ENCODE measurements at regions not wholly inside any gene's neighbourhood (a gene's known extent, or its start where the extent isn't known, plus 50 kb on each side); places are given as distances from the start of the nearest gene placed in this dataset.

GRCh38 chr20:56940466-56940865, 311.4 kb downstream of the TFAP2C start:
- TF ChIP-seq POLR2A (IDR thresholded peaks at IDR 0.05; ENCODE audit: low read depth, low read length) (no peak), POLR2AphosphoS5 (IDR thresholded peaks at IDR 0.05; ENCODE audit: low read depth, low read length) (no peak), TAF1 (IDR thresholded peaks at IDR 0.05; ENCODE audit: borderline replicate concordance, low read depth, low read length) (no peak)
- DNase-seq (ENCODE audit: insufficient read length) (no peak), FAIRE-seq (no peak)

- TF ChIP-seq POLR2A (IDR thresholded peaks at IDR 0.05; ENCODE audit: low read depth, low read length) (no peak), POLR2AphosphoS5 (IDR thresholded peaks at IDR 0.05; ENCODE audit: low read depth, low read length) (no peak), TAF1 (IDR thresholded peaks at IDR 0.05; ENCODE audit: borderline replicate concordance, low read depth, low read length) (no peak)
- FAIRE-seq (no peak), DNase-seq (ENCODE audit: insufficient read length) (no peak)
Measured at GRCh38 chr20:56941101-56941686, 312.1 kb downstream of the TFAP2C start.

- no peak for TF ChIP-seq POLR2A (IDR thresholded peaks at IDR 0.05; ENCODE audit: low read depth, low read length)
- TF ChIP-seq POLR2AphosphoS5 (IDR thresholded peaks at IDR 0.05; ENCODE audit: low read depth, low read length) = no peak
- TF ChIP-seq TAF1 (IDR thresholded peaks at IDR 0.05; ENCODE audit: borderline replicate concordance, low read depth, low read length) = no peak
- FAIRE-seq (no peak), DNase-seq (ENCODE audit: insufficient read length) (no peak)
Measured at GRCh38 chr20:56943946-56944945, 315.1 kb downstream of the TFAP2C start.

- no peak for TF ChIP-seq TAF1 (IDR thresholded peaks at IDR 0.05; ENCODE audit: borderline replicate concordance, low read depth, low read length)
- no peak for TF ChIP-seq POLR2A (IDR thresholded peaks at IDR 0.05; ENCODE audit: low read depth, low read length)
- TF ChIP-seq POLR2AphosphoS5 (IDR thresholded peaks at IDR 0.05; ENCODE audit: low read depth, low read length) = no peak
- DNase-seq (ENCODE audit: insufficient read length) (no peak), FAIRE-seq (no peak)
Measured at GRCh38 chr20:56945057-56945456, 316.0 kb downstream of the TFAP2C start.

GRCh38 chr20:56945901-56946300, 316.8 kb downstream of the TFAP2C start:
- no peak for FAIRE-seq
- TF ChIP-seq POLR2AphosphoS5 (IDR thresholded peaks at IDR 0.05; ENCODE audit: low read depth, low read length) = no peak
- no peak for TF ChIP-seq POLR2A (IDR thresholded peaks at IDR 0.05; ENCODE audit: low read depth, low read length)
- TF ChIP-seq TAF1 (IDR thresholded peaks at IDR 0.05; ENCODE audit: borderline replicate concordance, low read depth, low read length) = no peak
- DNase-seq (ENCODE audit: insufficient read length) = no peak

- TF ChIP-seq POLR2AphosphoS5 (IDR thresholded peaks at IDR 0.05; ENCODE audit: low read depth, low read length) (no peak), TAF1 (IDR thresholded peaks at IDR 0.05; ENCODE audit: borderline replicate concordance, low read depth, low read length) (no peak), POLR2A (IDR thresholded peaks at IDR 0.05; ENCODE audit: low read depth, low read length) (no peak)
- DNase-seq (ENCODE audit: insufficient read length) (no peak), FAIRE-seq (no peak)
Measured at GRCh38 chr20:56949318-56949717, 317.1 kb downstream of the BMP7 start.

- TF ChIP-seq POLR2AphosphoS5 (IDR thresholded peaks at IDR 0.05; ENCODE audit: low read depth, low read length) (no peak), POLR2A (IDR thresholded peaks at IDR 0.05; ENCODE audit: low read depth, low read length) (no peak), TAF1 (IDR thresholded peaks at IDR 0.05; ENCODE audit: borderline replicate concordance, low read depth, low read length) (no peak)
- FAIRE-seq = no peak
- DNase-seq (ENCODE audit: insufficient read length) = no peak
Measured at GRCh38 chr20:56952258-56953047, 314.0 kb downstream of the BMP7 start.

GRCh38 chr20:56953048-56953586, 313.3 kb downstream of the BMP7 start:
- FAIRE-seq (no peak), DNase-seq (ENCODE audit: insufficient read length) (no peak)
- TF ChIP-seq POLR2AphosphoS5 (IDR thresholded peaks at IDR 0.05; ENCODE audit: low read depth, low read length) = no peak
- TF ChIP-seq POLR2A (IDR thresholded peaks at IDR 0.05; ENCODE audit: low read depth, low read length) = no peak
- no peak for TF ChIP-seq TAF1 (IDR thresholded peaks at IDR 0.05; ENCODE audit: borderline replicate concordance, low read depth, low read length)

GRCh38 chr20:56954797-56955196, 311.6 kb downstream of the BMP7 start:
- FAIRE-seq = no peak
- TF ChIP-seq TAF1 (IDR thresholded peaks at IDR 0.05; ENCODE audit: borderline replicate concordance, low read depth, low read length) = no peak
- TF ChIP-seq POLR2AphosphoS5 (IDR thresholded peaks at IDR 0.05; ENCODE audit: low read depth, low read length) = no peak
- no peak for TF ChIP-seq POLR2A (IDR thresholded peaks at IDR 0.05; ENCODE audit: low read depth, low read length)
- no peak for DNase-seq (ENCODE audit: insufficient read length)

- FAIRE-seq (no peak), DNase-seq (ENCODE audit: insufficient read length) (no peak)
- TF ChIP-seq POLR2AphosphoS5 (IDR thresholded peaks at IDR 0.05; ENCODE audit: low read depth, low read length) (no peak), TAF1 (IDR thresholded peaks at IDR 0.05; ENCODE audit: borderline replicate concordance, low read depth, low read length) (no peak), POLR2A (IDR thresholded peaks at IDR 0.05; ENCODE audit: low read depth, low read length) (no peak)
Measured at GRCh38 chr20:56955680-56956079, 310.8 kb downstream of the BMP7 start.

- DNase-seq (ENCODE audit: insufficient read length) = no peak
- FAIRE-seq = no peak
- TF ChIP-seq TAF1 (IDR thresholded peaks at IDR 0.05; ENCODE audit: borderline replicate concordance, low read depth, low read length) (no peak), POLR2AphosphoS5 (IDR thresholded peaks at IDR 0.05; ENCODE audit: low read depth, low read length) (no peak), POLR2A (IDR thresholded peaks at IDR 0.05; ENCODE audit: low read depth, low read length) (no peak)
Measured at GRCh38 chr20:56956534-56956933, 309.9 kb downstream of the BMP7 start.
